ENCODE measurements at regions not wholly inside any gene's neighbourhood (a gene's known extent, or its start where the extent isn't known, plus 50 kb on each side); places are given as distances from the start of the nearest gene placed in this dataset.

GRCh38 chr17:63040816-63041215 lies 74.8 kb downstream of the TANC2 start:
- H3K79me2 ChIP-seq (ENCODE audit: insufficient read depth, low read length), result no peaks in the 10 kb centered on the region
- H3K27me3 ChIP-seq (ENCODE audit: insufficient read depth, low read length), result no peaks in the 10 kb centered on the region
- no peaks in the 10 kb centered on the region for H3K9me3 ChIP-seq (ENCODE audit: low read length)
- no peaks in the 10 kb centered on the region for H3K36me3 ChIP-seq (ENCODE audit: insufficient read depth, low read length)
- no peaks in the 10 kb centered on the region for H3K9me2 ChIP-seq (ENCODE audit: low read depth, low read length)
- H3F3A ChIP-seq (ENCODE audit: insufficient read depth, low read length), result no peaks in the 10 kb centered on the region
- H3K9ac ChIP-seq (ENCODE audit: low read length), result no peak overlapping the region
- H3K4me3 ChIP-seq (ENCODE audit: low read depth, low read length, poor library complexity, severe bottlenecking), result no peak overlapping the region
- TF ChIP-seq, protein P1, sequence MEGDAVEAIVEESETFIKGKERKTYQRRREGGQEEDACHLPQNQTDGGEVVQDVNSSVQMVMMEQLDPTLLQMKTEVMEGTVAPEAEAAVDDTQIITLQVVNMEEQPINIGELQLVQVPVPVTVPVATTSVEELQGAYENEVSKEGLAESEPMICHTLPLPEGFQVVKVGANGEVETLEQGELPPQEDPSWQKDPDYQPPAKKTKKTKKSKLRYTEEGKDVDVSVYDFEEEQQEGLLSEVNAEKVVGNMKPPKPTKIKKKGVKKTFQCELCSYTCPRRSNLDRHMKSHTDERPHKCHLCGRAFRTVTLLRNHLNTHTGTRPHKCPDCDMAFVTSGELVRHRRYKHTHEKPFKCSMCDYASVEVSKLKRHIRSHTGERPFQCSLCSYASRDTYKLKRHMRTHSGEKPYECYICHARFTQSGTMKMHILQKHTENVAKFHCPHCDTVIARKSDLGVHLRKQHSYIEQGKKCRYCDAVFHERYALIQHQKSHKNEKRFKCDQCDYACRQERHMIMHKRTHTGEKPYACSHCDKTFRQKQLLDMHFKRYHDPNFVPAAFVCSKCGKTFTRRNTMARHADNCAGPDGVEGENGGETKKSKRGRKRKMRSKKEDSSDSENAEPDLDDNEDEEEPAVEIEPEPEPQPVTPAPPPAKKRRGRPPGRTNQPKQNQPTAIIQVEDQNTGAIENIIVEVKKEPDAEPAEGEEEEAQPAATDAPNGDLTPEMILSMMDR (IDR thresholded peaks at IDR 0.05; ENCODE audit: low read length), result no peak
- no peak for TF ChIP-seq EZH2 (IDR thresholded peaks at IDR 0.05; ENCODE audit: borderline replicate concordance, low read length)
- H3K27ac ChIP-seq (ENCODE audit: low read depth, low read length, poor library complexity, severe bottlenecking), result no peak overlapping the region
- H4K20me1 ChIP-seq (ENCODE audit: insufficient read depth, low read length), result no peaks in the 10 kb centered on the region
- no peak overlapping the region for H3K4me2 ChIP-seq (ENCODE audit: low read length)
- H3K4me1 ChIP-seq (ENCODE audit: insufficient read depth, low read length, severe bottlenecking), result no peaks in the 10 kb centered on the region
- H2AFZ ChIP-seq (ENCODE audit: low read length), result no peak overlapping the region

DNA sequence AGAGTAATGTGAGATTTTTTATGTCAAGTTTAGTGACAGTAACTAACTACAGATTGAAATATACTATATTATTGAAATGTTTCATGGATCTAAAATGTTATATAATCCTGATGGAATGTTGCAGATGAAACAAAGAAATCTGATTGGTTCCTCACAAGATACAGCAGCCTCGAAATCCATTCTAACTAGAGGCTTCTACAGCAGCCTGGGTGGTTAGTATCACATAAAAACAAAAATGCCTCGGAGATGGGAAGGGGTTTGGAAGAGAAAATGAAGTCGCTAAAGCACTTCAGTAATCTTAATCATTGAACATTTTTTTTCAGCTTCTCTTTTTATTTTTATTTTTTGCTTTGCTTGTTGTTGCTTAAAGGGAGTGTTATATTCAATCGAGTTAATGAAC lies 75.2 kb downstream of the TANC2 start:
- Histone ChIP-seq H3K4me2 (ENCODE audit: low read length) (no peak overlapping the region), H4K20me1 (ENCODE audit: insufficient read depth, low read length) (no peaks in the 10 kb centered on the region), H3K27me3 (ENCODE audit: insufficient read depth, low read length) (no peaks in the 10 kb centered on the region), H3K79me2 (ENCODE audit: insufficient read depth, low read length) (no peaks in the 10 kb centered on the region), H3K27ac (ENCODE audit: low read depth, low read length, poor library complexity, severe bottlenecking) (no peak overlapping the region), H3K36me3 (ENCODE audit: insufficient read depth, low read length) (no peaks in the 10 kb centered on the region), H3K9me3 (ENCODE audit: low read length) (no peaks in the 10 kb centered on the region), H3K4me3 (ENCODE audit: low read depth, low read length, poor library complexity, severe bottlenecking) (no peak overlapping the region), H3F3A (ENCODE audit: insufficient read depth, low read length) (no peaks in the 10 kb centered on the region), H3K9ac (ENCODE audit: low read length) (no peak overlapping the region), H3K4me1 (ENCODE audit: insufficient read depth, low read length, severe bottlenecking) (no peaks in the 10 kb centered on the region), H2AFZ (ENCODE audit: low read length) (no peak overlapping the region), H3K9me2 (ENCODE audit: low read depth, low read length) (no peaks in the 10 kb centered on the region)
- TF ChIP-seq EZH2 (IDR thresholded peaks at IDR 0.05; ENCODE audit: borderline replicate concordance, low read length), result no peak
- TF ChIP-seq, protein P1 (IDR thresholded peaks at IDR 0.05; ENCODE audit: low read length), result no peak

DNA sequence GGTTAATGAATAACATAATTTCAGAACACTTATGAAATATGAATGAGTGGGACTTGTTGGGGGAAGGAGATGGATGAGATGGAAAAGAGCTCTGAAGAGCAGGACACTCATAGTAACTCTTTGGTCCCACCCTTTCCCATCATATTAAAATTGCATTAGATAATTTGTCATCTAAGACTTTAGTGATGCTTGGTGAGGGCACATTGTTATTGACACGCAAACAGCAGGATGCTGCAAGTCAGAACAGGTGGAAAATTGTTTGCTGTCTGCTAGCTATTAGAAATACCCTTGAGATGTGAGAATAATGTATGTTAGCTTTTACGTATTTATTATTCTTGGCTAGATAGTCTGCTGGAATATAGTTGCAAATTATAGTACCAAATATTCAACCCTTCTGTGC lies 75.7 kb downstream of the TANC2 start:
- H3K4me3 ChIP-seq (ENCODE audit: low read depth, low read length, poor library complexity, severe bottlenecking), result no peak overlapping the region
- H3K36me3 ChIP-seq (ENCODE audit: insufficient read depth, low read length), result no peaks in the 10 kb centered on the region
- no peaks in the 10 kb centered on the region for H3K27me3 ChIP-seq (ENCODE audit: insufficient read depth, low read length)
- H2AFZ ChIP-seq (ENCODE audit: low read length), result no peak overlapping the region
- no peaks in the 10 kb centered on the region for H3K4me1 ChIP-seq (ENCODE audit: insufficient read depth, low read length, severe bottlenecking)
- H3K27ac ChIP-seq (ENCODE audit: low read depth, low read length, poor library complexity, severe bottlenecking), result no peak overlapping the region
- no peaks in the 10 kb centered on the region for H3K9me3 ChIP-seq (ENCODE audit: low read length)
- H3K9me2 ChIP-seq (ENCODE audit: low read depth, low read length), result no peaks in the 10 kb centered on the region
- no peaks in the 10 kb centered on the region for H4K20me1 ChIP-seq (ENCODE audit: insufficient read depth, low read length)
- H3K79me2 ChIP-seq (ENCODE audit: insufficient read depth, low read length), result no peaks in the 10 kb centered on the region
- H3K9ac ChIP-seq (ENCODE audit: low read length), result no peak overlapping the region
- H3K4me2 ChIP-seq (ENCODE audit: low read length), result no peak overlapping the region
- H3F3A ChIP-seq (ENCODE audit: insufficient read depth, low read length), result no peaks in the 10 kb centered on the region
- TF ChIP-seq, protein P1 (IDR thresholded peaks at IDR 0.05; ENCODE audit: low read length), result no peak
- TF ChIP-seq EZH2 (IDR thresholded peaks at IDR 0.05; ENCODE audit: borderline replicate concordance, low read length), result no peak
